Neural progenitor cell (in vitro differentiated cells): ENCODE measurements at regions not wholly inside any gene's neighbourhood (a gene's known extent, or its start where the extent isn't known, plus 50 kb on each side); places are given as distances from the start of the nearest gene placed in this dataset.
"Not testable (repeated sequence)": the region's sequence is repeated elsewhere in the genome, so short reads cannot be mapped to it uniquely, and the experiment has no call there.

Source experiments
- DNase-seq: peaks from one replicate; pipeline ENCODE4 v3.0.0-alpha.2; 2016; ENCODE audit warnings: low spot score
- H2AFZ ChIP-seq: fragments of 200-600 bp; sonication (generic); replicated peaks from 2 replicates; pipeline ENCODE4 v1.6.1; 2016; ENCODE audit warnings: antibody characterized with exemption
- H3F3A ChIP-seq: fragments of 200-600 bp; sonication (generic); 2 replicates; pipeline ENCODE4 v1.6.1; 2016; ENCODE audit warnings: antibody characterized with exemption, low read depth
- H3K27ac ChIP-seq: fragments of 200-600 bp; sonication (generic); 2 replicates; pipeline ENCODE4 v1.5.1; 2016; ENCODE audit warnings: mild to moderate bottlenecking
- H3K27me3 ChIP-seq: fragments of 200-600 bp; sonication (generic); 2 replicates; pipeline ENCODE4 v1.6.1; 2016; ENCODE audit warnings: mild to moderate bottlenecking, moderate library complexity
- H3K36me3 ChIP-seq: fragments of 200-600 bp; sonication (generic); 2 replicates; pipeline ENCODE4 v1.5.1; 2016
- H3K4me1 ChIP-seq: fragments of 200-600 bp; sonication (generic); 2 replicates; pipeline ENCODE4 v1.6.1; 2016; ENCODE audit warnings: mixed run types
- H3K4me2 ChIP-seq: fragments of 200-600 bp; sonication (generic); 2 replicates; pipeline ENCODE4 v1.6.1; 2016
- H3K4me3 ChIP-seq: fragments of 200-600 bp; sonication (generic); 2 replicates; pipeline ENCODE4 v1.5.1; 2016
- H3K79me2 ChIP-seq: fragments of 200-600 bp; sonication (generic); 2 replicates; pipeline ENCODE4 v1.6.1; 2016; ENCODE audit warnings: low read depth
- H3K9ac ChIP-seq: fragments of 200-600 bp; sonication (generic); 2 replicates; pipeline ENCODE4 v1.6.1; 2016
- H3K9me3 ChIP-seq: fragments of 200-600 bp; sonication (generic); 2 replicates; pipeline ENCODE4 v1.5.1; 2016; ENCODE audit warnings: low read depth
- H4K20me1 ChIP-seq: fragments of 200-600 bp; sonication (generic); 2 replicates; pipeline ENCODE4 v1.6.1; 2016; ENCODE audit warnings: low read depth
- H3K27ac Mint-ChIP-seq: 3 replicates; pipeline ENCODE4 v1.8.0; 2021; ENCODE audit warnings: mixed read lengths
- H3K27me3 Mint-ChIP-seq: 2 replicates; pipeline ENCODE4 v1.8.0; 2022; ENCODE audit warnings: low read depth, mild to moderate bottlenecking, inconsistent platforms, moderate library complexity, mixed read lengths; ENCODE audit not compliant: insufficient read depth
- H3K36me3 Mint-ChIP-seq: 3 replicates; pipeline ENCODE4 v1.8.0; 2021; ENCODE audit warnings: mixed read lengths
- H3K4me1 Mint-ChIP-seq: 3 replicates; pipeline ENCODE4 v1.8.0; 2021; ENCODE audit warnings: mixed read lengths
- H3K4me3 Mint-ChIP-seq: 3 replicates; pipeline ENCODE4 v1.8.0; 2021; ENCODE audit warnings: mild to moderate bottlenecking, moderate library complexity, mixed read lengths
- H3K9me3 Mint-ChIP-seq: 3 replicates; pipeline ENCODE4 v1.8.0; 2020; ENCODE audit warnings: mixed read lengths
- CTCF ChIP-seq: fragments of 200-600 bp; sonication (generic); IDR thresholded peaks from 2 replicates; pipeline ENCODE4 v1.5.1; 2017; ENCODE audit warnings: antibody characterized with exemption, mild to moderate bottlenecking
- EZH2 ChIP-seq: fragments of 200-600 bp; sonication (generic); IDR thresholded peaks from 2 replicates; pipeline ENCODE4 v1.6.1; 2017; ENCODE audit warnings: antibody characterized with exemption, mild to moderate bottlenecking, moderate library complexity
- EZH2phosphoT487 ChIP-seq: fragments of 200-600 bp; sonication (generic); IDR thresholded peaks from 2 replicates; pipeline ENCODE4 v1.6.1; 2017; ENCODE audit warnings: antibody characterized with exemption

GRCh38 chr4:132479543-132479942 is 669.6 kb upstream of the PCDH10 start:
- Histone ChIP-seq H3K27me3 (no peaks in the 10 kb centered on the region), H3K4me2 (no peak overlapping the region), H3K27ac (no peak overlapping the region), H3K9ac (no peak overlapping the region), H3F3A (no peaks in the 10 kb centered on the region), H3K9me3 (no peaks in the 10 kb centered on the region), H4K20me1 (no peaks in the 10 kb centered on the region), H2AFZ (no peak overlapping the region), H3K4me3 (no peak overlapping the region), H3K4me1 (no peaks in the 10 kb centered on the region), H3K36me3 (no peaks in the 10 kb centered on the region), H3K79me2 (no peaks in the 10 kb centered on the region)
- H3K4me3 Mint-ChIP-seq = no peak overlapping the region
- no peak for DNase-seq
- peaks cover 2% of the 10 kb centered on the region for H3K9me3 Mint-ChIP-seq
- H3K27me3 Mint-ChIP-seq = peaks cover 2% of the 10 kb centered on the region
- no peak overlapping the region for H3K27ac Mint-ChIP-seq
- H3K36me3 Mint-ChIP-seq = no peaks in the 10 kb centered on the region
- H3K4me1 Mint-ChIP-seq = no peaks in the 10 kb centered on the region
- no peak for TF ChIP-seq EZH2phosphoT487
- TF ChIP-seq EZH2 = no peak
- TF ChIP-seq CTCF = no peak

DNA sequence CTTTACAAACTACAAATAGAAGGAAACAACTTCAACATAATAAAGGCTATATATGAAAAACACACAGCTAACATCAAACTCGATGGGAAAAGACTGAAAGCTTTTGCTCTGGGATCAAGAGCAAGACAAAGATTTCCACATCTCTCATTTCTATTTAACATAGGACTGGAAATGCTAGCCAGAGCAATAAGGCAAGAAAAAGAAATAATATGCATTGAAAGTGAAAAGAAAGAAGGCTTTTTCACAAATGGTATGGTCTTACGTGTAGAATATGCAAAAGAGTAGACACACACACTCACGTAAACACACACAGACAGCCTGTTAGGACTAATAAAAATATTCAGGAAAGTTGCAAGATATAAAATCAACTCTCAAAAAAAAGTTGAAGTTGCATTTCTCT is 660.5 kb upstream of the PCDH10 start:
- H3K27me3 Mint-ChIP-seq = no peaks in the 10 kb centered on the region
- peaks cover 7% of the 10 kb centered on the region for H3K36me3 ChIP-seq
- H3K36me3 Mint-ChIP-seq = no peaks in the 10 kb centered on the region
- peaks cover 7% of the 10 kb centered on the region for H3K4me1 ChIP-seq
- H3K4me3 ChIP-seq = no peak overlapping the region
- H3K9me3 ChIP-seq = peaks cover 16% of the 10 kb centered on the region
- no peak overlapping the region for H3K4me2 ChIP-seq
- no peak for DNase-seq
- no peak overlapping the region for H3K27ac Mint-ChIP-seq
- peaks cover 11% of the 10 kb centered on the region for H3K9me3 Mint-ChIP-seq
- no peaks in the 10 kb centered on the region for H4K20me1 ChIP-seq
- no peak for TF ChIP-seq EZH2
- TF ChIP-seq CTCF = no peak
- TF ChIP-seq EZH2phosphoT487 = no peak
- no peaks in the 10 kb centered on the region for H3K79me2 ChIP-seq
- no peaks in the 10 kb centered on the region for H3K4me1 Mint-ChIP-seq
- H3K4me3 Mint-ChIP-seq = no peak overlapping the region
- H3F3A ChIP-seq = no peaks in the 10 kb centered on the region
- H3K27me3 ChIP-seq = no peaks in the 10 kb centered on the region
- H3K9ac ChIP-seq = no peak overlapping the region
- no peak overlapping the region for H3K27ac ChIP-seq
- no peak overlapping the region for H2AFZ ChIP-seq

GRCh38 chr4:132493476-132493875 is 655.6 kb upstream of the PCDH10 start:
- H3K4me3 Mint-ChIP-seq = no peak overlapping the region
- H3K27me3 Mint-ChIP-seq = no peaks in the 10 kb centered on the region
- peaks cover 12% of the 10 kb centered on the region for H3K9me3 ChIP-seq
- H2AFZ ChIP-seq = no peak overlapping the region
- H3K4me2 ChIP-seq = no peak overlapping the region
- no peaks in the 10 kb centered on the region for H3K27me3 ChIP-seq
- peaks cover 22% of the 10 kb centered on the region for H3K4me1 ChIP-seq
- TF ChIP-seq EZH2 (no peak), EZH2phosphoT487 (no peak), CTCF (no peak)
- H3K79me2 ChIP-seq = no peaks in the 10 kb centered on the region
- DNase-seq = no peak
- H3K36me3 ChIP-seq = peaks cover 5% of the 10 kb centered on the region
- H3K27ac Mint-ChIP-seq = no peak overlapping the region
- H3K4me1 Mint-ChIP-seq = no peaks in the 10 kb centered on the region
- no peaks in the 10 kb centered on the region for H3K36me3 Mint-ChIP-seq
- no peak overlapping the region for H3K9ac ChIP-seq
- H4K20me1 ChIP-seq = no peaks in the 10 kb centered on the region
- peaks cover 9% of the 10 kb centered on the region for H3K9me3 Mint-ChIP-seq
- no peak overlapping the region for H3K4me3 ChIP-seq
- H3F3A ChIP-seq = peaks cover 7% of the 10 kb centered on the region
- H3K27ac ChIP-seq = no peak overlapping the region

GRCh38 chr4:132495267-132495812 is 653.8 kb upstream of the PCDH10 start:
- not testable (repeated sequence) for DNase-seq, H3K4me2 ChIP-seq, H3K27me3 Mint-ChIP-seq, H3K27ac ChIP-seq, H3K4me3 ChIP-seq, H3K4me3 Mint-ChIP-seq, H3K9ac ChIP-seq, H3K79me2 ChIP-seq, H3K27ac Mint-ChIP-seq, H2AFZ ChIP-seq, H3K9me3 ChIP-seq, H3K9me3 Mint-ChIP-seq, H4K20me1 ChIP-seq, H3K27me3 ChIP-seq, H3K36me3 Mint-ChIP-seq, H3F3A ChIP-seq, H3K36me3 ChIP-seq, H3K4me1 Mint-ChIP-seq
- H3K4me1 ChIP-seq = peaks cover 22% of the 10 kb centered on the region
